Renal cortex interstitium (tissue), 11 donors: ENCODE measurements at regions not wholly inside any gene's neighbourhood (a gene's known extent, or its start where the extent isn't known, plus 50 kb on each side); places are given as distances from the start of the nearest gene placed in this dataset.
"Not testable (repeated sequence)": the region's sequence is repeated elsewhere in the genome, so short reads cannot be mapped to it uniquely, and the experiment has no call there.

Experiments used
- DNase-seq, 11 donors: peaks; one replicate each; pipeline ENCODE4 v3.0.0-alpha.2; 2013; ENCODE audit warnings: low read depth in 9 of 11, low spot score in 4 of 11; ENCODE audit errors: extremely low read depth in 1 of 11

- DNase-seq = peak in 2 of 11 donors; percentile 4 to 25
Measured at GRCh38 chr21:10270211-10270610, 251.2 kb upstream of the TPTE start.

GRCh38 chr21:10271666-10272207 lies 249.6 kb upstream of the TPTE start:
- not testable (repeated sequence) for DNase-seq

- no peak for DNase-seq
Measured at GRCh38 chr21:10272216-10272615, 249.2 kb upstream of the TPTE start.

GRCh38 chr21:10273196-10273595 lies 248.2 kb upstream of the TPTE start:
- no peak for DNase-seq

- not testable (repeated sequence) for DNase-seq
Measured at GRCh38 chr21:10273794-10274338, 247.5 kb upstream of the TPTE start.
